ENCODE measurements at regions not wholly inside any gene's neighbourhood (a gene's known extent, or its start where the extent isn't known, plus 50 kb on each side); places are given as distances from the start of the nearest gene placed in this dataset.

GRCh38 chr14:51562816-51563215, 88.9 kb upstream of the FRMD6 start:
- H3K4me3 ChIP-seq (replicated peaks in 1 of 4; ENCODE audit: control extremely low read depth in 1 of 4, insufficient read depth in 1 of 4, low read depth in 3 of 4, low read length in 4 of 4), result no peak overlapping the region
- H3K36me3 ChIP-seq (ENCODE audit: control insufficient read depth, insufficient read depth, low read length), result no peaks in the 10 kb centered on the region
- H3K79me2 ChIP-seq (ENCODE audit: control insufficient read depth, insufficient read depth, low read length), result no peaks in the 10 kb centered on the region
- DNase-seq (ENCODE audit: low read depth in 2 of 2), result peak; percentile 37 to 73
- no peaks in the 10 kb centered on the region for H3K27me3 ChIP-seq (ENCODE audit: control insufficient read depth, insufficient read depth, low read length)
- no peak overlapping the region for H2AFZ ChIP-seq (ENCODE audit: low read length)
- H3K9me3 ChIP-seq (ENCODE audit: control insufficient read depth, insufficient read depth, low read depth, low read length), result no peaks in the 10 kb centered on the region
- H3K9ac ChIP-seq (ENCODE audit: insufficient read depth, low read length), result no peak overlapping the region
- H3K4me2 ChIP-seq (ENCODE audit: extremely low read depth, insufficient read depth, low read length), result no peak overlapping the region
- H3K27ac ChIP-seq (ENCODE audit: insufficient read depth, low read length), result no peak overlapping the region
- no peaks in the 10 kb centered on the region for H4K20me1 ChIP-seq (ENCODE audit: control insufficient read depth, extremely low read depth, insufficient read depth, low read length)
- no peak for TF ChIP-seq EZH2 (IDR thresholded peaks at IDR 0.05; ENCODE audit: low read length, missing control alignments)
- TF ChIP-seq, protein P1, sequence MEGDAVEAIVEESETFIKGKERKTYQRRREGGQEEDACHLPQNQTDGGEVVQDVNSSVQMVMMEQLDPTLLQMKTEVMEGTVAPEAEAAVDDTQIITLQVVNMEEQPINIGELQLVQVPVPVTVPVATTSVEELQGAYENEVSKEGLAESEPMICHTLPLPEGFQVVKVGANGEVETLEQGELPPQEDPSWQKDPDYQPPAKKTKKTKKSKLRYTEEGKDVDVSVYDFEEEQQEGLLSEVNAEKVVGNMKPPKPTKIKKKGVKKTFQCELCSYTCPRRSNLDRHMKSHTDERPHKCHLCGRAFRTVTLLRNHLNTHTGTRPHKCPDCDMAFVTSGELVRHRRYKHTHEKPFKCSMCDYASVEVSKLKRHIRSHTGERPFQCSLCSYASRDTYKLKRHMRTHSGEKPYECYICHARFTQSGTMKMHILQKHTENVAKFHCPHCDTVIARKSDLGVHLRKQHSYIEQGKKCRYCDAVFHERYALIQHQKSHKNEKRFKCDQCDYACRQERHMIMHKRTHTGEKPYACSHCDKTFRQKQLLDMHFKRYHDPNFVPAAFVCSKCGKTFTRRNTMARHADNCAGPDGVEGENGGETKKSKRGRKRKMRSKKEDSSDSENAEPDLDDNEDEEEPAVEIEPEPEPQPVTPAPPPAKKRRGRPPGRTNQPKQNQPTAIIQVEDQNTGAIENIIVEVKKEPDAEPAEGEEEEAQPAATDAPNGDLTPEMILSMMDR (conservative IDR thresholded peaks at IDR 0.05 in 1 of 2, IDR thresholded peaks at IDR 0.05 in 1 of 2; ENCODE audit: low read depth in 1 of 2, low read length in 2 of 2), result no peak
- no peaks in the 10 kb centered on the region for H3K4me1 ChIP-seq (ENCODE audit: control insufficient read depth, extremely low read depth, insufficient read depth, low read length)

GRCh38 chr14:51563560-51563959, 88.2 kb upstream of the FRMD6 start:
- Histone ChIP-seq H3K27ac (ENCODE audit: insufficient read depth, low read length) (no peak overlapping the region), H3K9me3 (ENCODE audit: control insufficient read depth, insufficient read depth, low read depth, low read length) (no peaks in the 10 kb centered on the region), H3K9ac (ENCODE audit: insufficient read depth, low read length) (no peak overlapping the region), H4K20me1 (ENCODE audit: control insufficient read depth, extremely low read depth, insufficient read depth, low read length) (no peaks in the 10 kb centered on the region), H2AFZ (ENCODE audit: low read length) (no peak overlapping the region), H3K4me1 (ENCODE audit: control insufficient read depth, extremely low read depth, insufficient read depth, low read length) (no peaks in the 10 kb centered on the region), H3K4me3 (replicated peaks in 1 of 4; ENCODE audit: control extremely low read depth in 1 of 4, insufficient read depth in 1 of 4, low read depth in 3 of 4, low read length in 4 of 4) (no peak overlapping the region), H3K27me3 (ENCODE audit: control insufficient read depth, insufficient read depth, low read length) (no peaks in the 10 kb centered on the region), H3K36me3 (ENCODE audit: control insufficient read depth, insufficient read depth, low read length) (no peaks in the 10 kb centered on the region), H3K79me2 (ENCODE audit: control insufficient read depth, insufficient read depth, low read length) (no peaks in the 10 kb centered on the region), H3K4me2 (ENCODE audit: extremely low read depth, insufficient read depth, low read length) (no peak overlapping the region)
- DNase-seq (ENCODE audit: low read depth in 2 of 2), result peak in 1 of 2 donors; percentile 26
- TF ChIP-seq, protein P1 (conservative IDR thresholded peaks at IDR 0.05 in 1 of 2, IDR thresholded peaks at IDR 0.05 in 1 of 2; ENCODE audit: low read depth in 1 of 2, low read length in 2 of 2), result no peak
- no peak for TF ChIP-seq EZH2 (IDR thresholded peaks at IDR 0.05; ENCODE audit: low read length, missing control alignments)

DNA sequence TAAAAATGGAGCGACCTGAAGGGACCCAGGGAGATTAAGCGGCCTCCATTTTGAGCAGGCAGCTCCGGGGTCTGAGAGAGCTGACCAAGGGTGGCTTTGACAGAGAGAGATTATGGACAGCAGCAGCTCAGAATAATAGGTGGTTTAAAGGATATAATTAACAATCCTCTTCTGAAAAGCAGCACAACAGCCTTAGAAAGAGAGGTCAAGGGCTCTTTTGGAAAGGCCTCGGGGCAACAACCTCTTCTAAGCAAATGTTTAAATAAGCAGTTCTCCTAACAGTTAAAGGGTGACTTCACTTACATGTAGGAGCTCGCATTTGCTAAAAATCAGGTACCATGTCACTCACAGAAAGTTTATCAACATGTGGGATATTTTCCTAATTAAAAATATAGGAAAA, 87.2 kb upstream of the FRMD6 start:
- H3K4me2 ChIP-seq (ENCODE audit: extremely low read depth, insufficient read depth, low read length), result no peak overlapping the region
- H3K79me2 ChIP-seq (ENCODE audit: control insufficient read depth, insufficient read depth, low read length), result no peaks in the 10 kb centered on the region
- no peak overlapping the region for H3K27ac ChIP-seq (ENCODE audit: insufficient read depth, low read length)
- TF ChIP-seq, protein P1 (conservative IDR thresholded peaks at IDR 0.05 in 1 of 2, IDR thresholded peaks at IDR 0.05 in 1 of 2; ENCODE audit: low read depth in 1 of 2, low read length in 2 of 2), result no peak
- TF ChIP-seq EZH2 (IDR thresholded peaks at IDR 0.05; ENCODE audit: low read length, missing control alignments), result no peak
- no peak overlapping the region for H2AFZ ChIP-seq (ENCODE audit: low read length)
- no peaks in the 10 kb centered on the region for H3K4me1 ChIP-seq (ENCODE audit: control insufficient read depth, extremely low read depth, insufficient read depth, low read length)
- H3K9ac ChIP-seq (ENCODE audit: insufficient read depth, low read length), result no peak overlapping the region
- H4K20me1 ChIP-seq (ENCODE audit: control insufficient read depth, extremely low read depth, insufficient read depth, low read length), result no peaks in the 10 kb centered on the region
- H3K9me3 ChIP-seq (ENCODE audit: control insufficient read depth, insufficient read depth, low read depth, low read length), result no peaks in the 10 kb centered on the region
- H3K27me3 ChIP-seq (ENCODE audit: control insufficient read depth, insufficient read depth, low read length), result no peaks in the 10 kb centered on the region
- no peaks in the 10 kb centered on the region for H3K36me3 ChIP-seq (ENCODE audit: control insufficient read depth, insufficient read depth, low read length)
- DNase-seq (ENCODE audit: low read depth in 2 of 2), result no peak
- H3K4me3 ChIP-seq (replicated peaks in 1 of 4; ENCODE audit: control extremely low read depth in 1 of 4, insufficient read depth in 1 of 4, low read depth in 3 of 4, low read length in 4 of 4), result no peak overlapping the region

All from fibroblast of lung (primary cell).